ENCODE measurements at regions not wholly inside any gene's neighbourhood (a gene's known extent, or its start where the extent isn't known, plus 50 kb on each side); places are given as distances from the start of the nearest gene placed in this dataset.
A peak's percentile ranks its signal among the peaks of the same experiment; 100 is the strongest.

DNA sequence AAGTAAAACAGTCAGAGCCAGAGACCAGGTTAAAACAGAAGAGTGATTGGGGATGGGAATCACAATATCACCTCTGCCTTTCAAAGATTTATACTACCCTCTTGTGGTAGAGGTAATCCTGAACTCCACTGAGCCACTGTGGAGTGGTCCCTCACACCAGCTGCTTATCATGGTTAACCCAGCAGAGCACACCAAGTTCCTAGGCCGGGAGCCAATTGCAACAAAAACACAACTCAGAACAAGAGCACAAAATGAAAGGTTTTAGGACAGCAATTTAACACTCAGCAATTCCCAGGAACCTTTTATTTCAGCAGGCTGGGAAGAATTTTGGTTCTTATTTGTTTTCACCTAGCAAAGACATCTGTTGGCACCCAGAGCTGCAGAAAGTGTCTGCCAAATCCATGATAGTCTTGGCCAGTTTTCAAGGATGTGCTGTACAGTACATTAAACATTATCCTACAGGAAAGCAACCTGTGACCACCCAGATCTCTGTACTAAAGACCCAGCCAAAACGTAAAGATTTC lies 220.5 kb upstream of the ATXN7L3B start:
- Histone ChIP-seq H3K4me1 (ENCODE audit: control insufficient read depth, insufficient read depth, low read length) (no peaks in the 10 kb centered on the region), H3K27ac (ENCODE audit: low read length) (no peak overlapping the region), H3K4me3 (ENCODE audit: low read length) (no peak overlapping the region), H3K9me3 (ENCODE audit: control insufficient read depth, insufficient read depth, low read length) (no peaks in the 10 kb centered on the region), H3K36me3 (ENCODE audit: control insufficient read depth, insufficient read depth, low read length) (no peaks in the 10 kb centered on the region), H3K27me3 (ENCODE audit: control insufficient read depth, insufficient read depth, low read length) (no peaks in the 10 kb centered on the region)
- no CpG with 5 or more reads among the region's 2 CpGs for WGBS (ENCODE audit: insufficient coverage, insufficient read length)
- peak; percentile 18 for DNase-seq (ENCODE audit: low read depth, low spot score)

DNA sequence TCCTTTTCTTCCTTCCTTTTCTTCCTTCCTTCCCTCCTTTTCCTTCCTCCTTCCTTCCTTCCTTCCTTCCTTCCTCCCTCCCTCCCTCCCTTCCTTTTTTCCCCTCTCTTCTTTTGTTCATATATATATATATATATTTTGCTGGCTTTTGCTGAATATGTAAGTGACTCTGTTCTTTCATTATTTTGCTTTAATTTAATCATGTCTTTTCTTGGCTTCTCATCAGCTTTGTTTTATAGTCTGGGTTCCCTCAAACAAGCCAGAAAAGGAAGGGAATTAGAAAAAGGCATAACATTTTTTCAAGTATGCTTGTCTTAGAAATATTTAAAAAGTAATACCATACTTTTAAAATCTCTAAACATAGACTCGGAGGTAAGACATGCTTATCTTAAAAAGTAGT lies 219.9 kb upstream of the ATXN7L3B start:
- no peaks in the 10 kb centered on the region for H3K36me3 ChIP-seq (ENCODE audit: control insufficient read depth, insufficient read depth, low read length)
- no peaks in the 10 kb centered on the region for H3K27me3 ChIP-seq (ENCODE audit: control insufficient read depth, insufficient read depth, low read length)
- no peak overlapping the region for H3K4me3 ChIP-seq (ENCODE audit: low read length)
- DNase-seq (ENCODE audit: low read depth, low spot score), result no peak
- H3K4me1 ChIP-seq (ENCODE audit: control insufficient read depth, insufficient read depth, low read length), result no peaks in the 10 kb centered on the region
- no CpG with 5 or more reads among the region's 1 CpG for WGBS (ENCODE audit: insufficient coverage, insufficient read length)
- no peaks in the 10 kb centered on the region for H3K9me3 ChIP-seq (ENCODE audit: control insufficient read depth, insufficient read depth, low read length)
- no peak overlapping the region for H3K27ac ChIP-seq (ENCODE audit: low read length)

DNA sequence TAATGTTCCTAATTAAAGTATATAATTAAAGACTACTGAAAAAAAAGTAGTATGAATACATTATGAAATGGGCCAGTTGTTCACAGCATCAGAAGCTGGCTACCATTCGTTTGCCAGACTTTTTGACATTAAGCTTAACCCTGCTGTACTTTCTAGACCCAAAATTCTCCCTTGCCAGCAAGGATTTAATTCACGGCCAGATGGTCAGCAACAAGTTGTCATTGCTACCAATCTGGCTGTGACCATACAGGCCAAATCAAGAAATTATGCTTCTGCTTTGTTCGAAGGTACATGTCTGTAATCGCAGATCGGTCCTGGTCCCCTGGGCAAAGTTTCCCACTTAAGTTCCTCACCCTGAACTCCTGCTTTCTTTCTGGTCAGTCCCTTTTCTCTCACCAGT lies 217.7 kb upstream of the ATXN7L3B start:
- no CpG with 5 or more reads among the region's 5 CpGs for WGBS (ENCODE audit: insufficient coverage, insufficient read length)
- no peaks in the 10 kb centered on the region for H3K27me3 ChIP-seq (ENCODE audit: control insufficient read depth, insufficient read depth, low read length)
- H3K9me3 ChIP-seq (ENCODE audit: control insufficient read depth, insufficient read depth, low read length), result no peaks in the 10 kb centered on the region
- H3K27ac ChIP-seq (ENCODE audit: low read length), result no peak overlapping the region
- no peaks in the 10 kb centered on the region for H3K36me3 ChIP-seq (ENCODE audit: control insufficient read depth, insufficient read depth, low read length)
- DNase-seq (ENCODE audit: low read depth, low spot score), result no peak
- no peaks in the 10 kb centered on the region for H3K4me1 ChIP-seq (ENCODE audit: control insufficient read depth, insufficient read depth, low read length)
- no peak overlapping the region for H3K4me3 ChIP-seq (ENCODE audit: low read length)

DNA sequence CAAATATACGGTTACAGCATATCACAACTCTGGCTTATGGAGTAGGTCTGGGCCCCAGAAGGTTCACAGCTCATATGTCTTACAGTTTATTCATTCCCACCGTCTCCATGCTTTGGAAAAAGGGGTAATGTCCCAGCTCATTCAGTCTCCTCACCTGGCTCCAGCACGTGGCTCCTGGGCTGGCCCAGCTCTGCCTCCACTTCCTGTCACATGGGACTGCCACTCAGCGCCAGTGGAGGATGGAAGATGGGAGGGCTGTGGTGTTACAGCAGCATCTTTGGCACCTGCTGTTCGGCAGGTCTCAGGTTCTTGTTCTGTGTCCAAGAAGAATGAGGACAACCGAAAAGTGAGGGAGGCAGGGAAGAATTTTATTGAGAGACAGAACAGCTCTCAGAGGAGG lies 216.3 kb upstream of the ATXN7L3B start:
- Histone ChIP-seq H3K27me3 (ENCODE audit: control insufficient read depth, insufficient read depth, low read length) (no peaks in the 10 kb centered on the region), H3K36me3 (ENCODE audit: control insufficient read depth, insufficient read depth, low read length) (no peaks in the 10 kb centered on the region), H3K4me3 (ENCODE audit: low read length) (no peak overlapping the region), H3K4me1 (ENCODE audit: control insufficient read depth, insufficient read depth, low read length) (no peaks in the 10 kb centered on the region), H3K9me3 (ENCODE audit: control insufficient read depth, insufficient read depth, low read length) (no peaks in the 10 kb centered on the region), H3K27ac (ENCODE audit: low read length) (no peak overlapping the region)
- DNase-seq (ENCODE audit: low read depth, low spot score), result no peak
- no CpG with 5 or more reads among the region's 6 CpGs for WGBS (ENCODE audit: insufficient coverage, insufficient read length)

DNA sequence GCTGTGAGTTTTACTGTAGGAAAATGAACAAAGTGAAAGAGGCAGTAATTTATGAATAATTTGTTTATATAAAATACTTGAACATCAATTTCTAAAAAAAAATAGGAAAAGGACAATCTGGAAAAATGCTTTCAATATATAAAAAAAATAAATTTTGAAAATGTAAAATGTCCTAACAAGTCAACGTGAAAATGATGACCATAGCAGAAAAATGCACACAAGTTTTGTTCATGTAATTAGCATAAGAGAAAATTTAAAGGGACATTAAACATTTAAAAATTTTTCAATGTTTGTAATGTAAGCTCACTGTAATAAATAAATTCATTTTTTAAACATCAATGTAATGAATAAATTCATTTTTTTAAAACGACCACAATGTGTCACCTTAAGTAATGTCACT lies 214.8 kb upstream of the ATXN7L3B start:
- no peak overlapping the region for H3K27ac ChIP-seq (ENCODE audit: low read length)
- no peaks in the 10 kb centered on the region for H3K4me1 ChIP-seq (ENCODE audit: control insufficient read depth, insufficient read depth, low read length)
- no peaks in the 10 kb centered on the region for H3K36me3 ChIP-seq (ENCODE audit: control insufficient read depth, insufficient read depth, low read length)
- H3K4me3 ChIP-seq (ENCODE audit: low read length), result no peak overlapping the region
- H3K9me3 ChIP-seq (ENCODE audit: control insufficient read depth, insufficient read depth, low read length), result no peaks in the 10 kb centered on the region
- H3K27me3 ChIP-seq (ENCODE audit: control insufficient read depth, insufficient read depth, low read length), result no peaks in the 10 kb centered on the region
- no peak for DNase-seq (ENCODE audit: low read depth, low spot score)
- WGBS (ENCODE audit: insufficient coverage, insufficient read length), result no CpG with 5 or more reads among the region's 2 CpGs

DNA sequence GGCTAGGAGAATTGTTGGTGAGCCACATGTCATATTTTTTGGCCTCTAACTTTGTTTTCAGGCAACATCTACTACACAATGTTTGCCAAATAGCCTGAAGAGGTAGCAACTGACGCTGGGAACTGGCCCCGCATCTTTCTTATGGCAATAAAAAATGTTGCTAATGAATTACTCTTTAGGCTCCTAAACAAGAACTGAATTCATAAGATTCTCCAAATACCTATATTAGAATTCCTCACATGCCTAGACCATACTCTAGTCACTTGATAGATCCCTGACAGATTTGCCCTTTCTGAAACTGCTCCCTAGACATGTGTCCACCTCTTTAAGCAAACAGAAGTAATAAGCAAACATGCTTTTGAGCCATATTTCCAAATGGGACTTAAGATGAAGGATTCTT lies 209.0 kb upstream of the ATXN7L3B start:
- H3K27ac ChIP-seq (ENCODE audit: low read length), result no peak overlapping the region

DNA sequence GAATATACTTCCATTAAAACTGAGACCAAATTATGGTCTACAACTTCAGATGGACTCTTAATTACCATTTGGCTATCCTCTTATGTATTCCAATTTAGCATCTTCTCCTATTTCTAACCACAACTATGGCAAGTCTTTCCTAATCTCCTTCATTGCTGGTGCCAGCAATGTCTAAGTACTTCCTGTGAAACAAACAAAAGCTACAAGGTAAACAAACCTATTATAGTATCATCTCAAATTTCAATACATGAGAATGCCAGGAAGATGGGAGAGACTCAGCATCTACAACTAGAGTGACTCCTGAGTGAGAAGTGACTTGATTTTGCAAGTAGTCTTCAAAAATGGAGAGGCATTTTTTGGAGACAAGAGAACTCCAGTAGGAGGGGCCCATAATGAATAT lies 202.9 kb upstream of the ATXN7L3B start:
- Histone ChIP-seq H3K27ac (ENCODE audit: low read length) (no peak overlapping the region), H3K4me1 (ENCODE audit: control insufficient read depth, insufficient read depth, low read length) (no peaks in the 10 kb centered on the region)
- no peak for DNase-seq (ENCODE audit: low read depth, low spot score)

More for the DNA sequence above, 209.0 kb upstream of the ATXN7L3B start:
- WGBS (ENCODE audit: insufficient coverage, insufficient read length), result no CpG with 5 or more reads among the region's 2 CpGs
- no peak overlapping the region for H3K4me3 ChIP-seq (ENCODE audit: low read length)
- no peaks in the 10 kb centered on the region for H3K27me3 ChIP-seq (ENCODE audit: control insufficient read depth, insufficient read depth, low read length)
- no peaks in the 10 kb centered on the region for H3K36me3 ChIP-seq (ENCODE audit: control insufficient read depth, insufficient read depth, low read length)
- DNase-seq (ENCODE audit: low read depth, low spot score), result no peak
- H3K4me1 ChIP-seq (ENCODE audit: control insufficient read depth, insufficient read depth, low read length), result peaks cover 1% of the 10 kb centered on the region; the same call in 1 of the 2 replicates
- no peaks in the 10 kb centered on the region for H3K9me3 ChIP-seq (ENCODE audit: control insufficient read depth, insufficient read depth, low read length)

DNA sequence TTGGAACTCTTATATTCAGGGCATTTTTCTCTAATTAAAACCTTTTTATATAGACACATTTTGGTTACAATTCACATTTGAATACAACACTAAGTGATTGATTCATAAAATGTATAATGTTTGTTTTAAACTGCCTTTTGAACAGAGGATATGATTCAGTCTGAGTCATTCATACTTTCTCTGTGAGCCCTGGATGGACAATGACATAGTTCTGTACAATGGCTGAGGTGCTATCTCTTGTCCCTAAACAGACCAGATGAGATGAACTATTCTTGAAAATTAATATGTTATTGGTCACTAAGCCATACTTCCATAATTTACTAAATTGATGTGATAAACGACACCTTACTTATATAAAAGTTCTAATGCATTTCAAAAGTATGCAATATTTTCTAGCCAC lies 199.7 kb upstream of the ATXN7L3B start:
- DNase-seq (ENCODE audit: low read depth, low spot score), result no peak
- H3K27me3 ChIP-seq (ENCODE audit: control insufficient read depth, insufficient read depth, low read length), result no peaks in the 10 kb centered on the region
- no CpG with 5 or more reads among the region's 1 CpG for WGBS (ENCODE audit: insufficient coverage, insufficient read length)
- H3K36me3 ChIP-seq (ENCODE audit: control insufficient read depth, insufficient read depth, low read length), result no peaks in the 10 kb centered on the region
- no peak overlapping the region for H3K4me3 ChIP-seq (ENCODE audit: low read length)
- H3K4me1 ChIP-seq (ENCODE audit: control insufficient read depth, insufficient read depth, low read length), result no peaks in the 10 kb centered on the region
- H3K9me3 ChIP-seq (ENCODE audit: control insufficient read depth, insufficient read depth, low read length), result no peaks in the 10 kb centered on the region
- no peak overlapping the region for H3K27ac ChIP-seq (ENCODE audit: low read length)

More for the DNA sequence above, 202.9 kb upstream of the ATXN7L3B start:
- no peaks in the 10 kb centered on the region for H3K27me3 ChIP-seq (ENCODE audit: control insufficient read depth, insufficient read depth, low read length)
- no peaks in the 10 kb centered on the region for H3K9me3 ChIP-seq (ENCODE audit: control insufficient read depth, insufficient read depth, low read length)
- no peaks in the 10 kb centered on the region for H3K36me3 ChIP-seq (ENCODE audit: control insufficient read depth, insufficient read depth, low read length)
- H3K4me3 ChIP-seq (ENCODE audit: low read length), result no peak overlapping the region

DNA sequence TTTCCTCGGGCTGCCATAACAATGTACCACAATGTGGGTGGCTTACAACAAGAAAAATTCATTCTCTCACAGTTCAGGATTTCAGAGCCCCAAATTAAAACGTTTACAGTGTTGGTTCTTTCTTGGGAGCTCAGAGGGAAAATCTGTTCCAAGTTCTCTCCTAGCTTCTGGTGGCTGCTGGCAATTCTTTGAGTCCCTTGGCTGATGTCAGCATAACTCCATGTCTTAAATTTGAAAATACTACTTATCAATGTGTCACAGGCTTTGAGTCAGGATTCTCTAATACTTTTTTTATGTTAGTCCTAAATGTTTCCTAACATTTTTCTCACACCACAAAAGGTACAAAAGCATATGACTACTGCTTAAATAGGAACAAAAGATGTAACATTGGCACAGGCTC lies 198.4 kb upstream of the ATXN7L3B start:
- no CpG with 5 or more reads among the region's 2 CpGs for whole genome bisulfite sequencing (ENCODE audit: insufficient coverage, insufficient read length)
- Histone ChIP-seq H3K36me3 (ENCODE audit: control insufficient read depth, insufficient read depth, low read length) (no peaks in the 10 kb centered on the region), H3K4me3 (ENCODE audit: low read length) (no peak overlapping the region), H3K9me3 (ENCODE audit: control insufficient read depth, insufficient read depth, low read length) (no peaks in the 10 kb centered on the region), H3K4me1 (ENCODE audit: control insufficient read depth, insufficient read depth, low read length) (no peaks in the 10 kb centered on the region), H3K27ac (ENCODE audit: low read length) (no peak overlapping the region), H3K27me3 (ENCODE audit: control insufficient read depth, insufficient read depth, low read length) (no peaks in the 10 kb centered on the region)
- DNase-seq (ENCODE audit: low read depth, low spot score), result no peak

DNA sequence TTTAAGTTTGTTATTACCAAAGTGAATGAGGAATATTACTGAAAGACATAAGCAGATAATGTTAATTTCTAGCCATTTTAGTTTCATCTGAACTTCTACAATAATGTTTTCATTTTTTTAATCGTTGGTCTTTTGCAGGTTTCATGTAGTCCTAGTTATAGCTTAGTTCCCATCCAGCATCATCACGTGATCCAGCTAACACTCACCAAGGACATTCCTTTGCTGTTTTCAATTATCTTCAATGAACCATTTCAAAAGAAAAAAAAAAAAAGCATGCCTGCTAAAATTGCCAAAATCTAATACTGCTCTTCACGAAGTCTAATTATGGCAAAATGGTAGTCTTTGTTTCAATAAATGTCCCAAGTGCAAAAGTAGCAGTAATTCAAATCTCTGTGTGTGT lies 187.7 kb upstream of the ATXN7L3B start:
- Histone ChIP-seq H3K36me3 (ENCODE audit: control insufficient read depth, insufficient read depth, low read length) (no peaks in the 10 kb centered on the region), H3K27ac (ENCODE audit: low read length) (no peak overlapping the region), H3K27me3 (ENCODE audit: control insufficient read depth, insufficient read depth, low read length) (no peaks in the 10 kb centered on the region), H3K9me3 (ENCODE audit: control insufficient read depth, insufficient read depth, low read length) (no peaks in the 10 kb centered on the region), H3K4me3 (ENCODE audit: low read length) (no peak overlapping the region), H3K4me1 (ENCODE audit: control insufficient read depth, insufficient read depth, low read length) (no peaks in the 10 kb centered on the region)
- no CpG with 5 or more reads among the region's 3 CpGs for WGBS (ENCODE audit: insufficient coverage, insufficient read length)
- DNase-seq (ENCODE audit: low read depth, low spot score), result no peak

DNA sequence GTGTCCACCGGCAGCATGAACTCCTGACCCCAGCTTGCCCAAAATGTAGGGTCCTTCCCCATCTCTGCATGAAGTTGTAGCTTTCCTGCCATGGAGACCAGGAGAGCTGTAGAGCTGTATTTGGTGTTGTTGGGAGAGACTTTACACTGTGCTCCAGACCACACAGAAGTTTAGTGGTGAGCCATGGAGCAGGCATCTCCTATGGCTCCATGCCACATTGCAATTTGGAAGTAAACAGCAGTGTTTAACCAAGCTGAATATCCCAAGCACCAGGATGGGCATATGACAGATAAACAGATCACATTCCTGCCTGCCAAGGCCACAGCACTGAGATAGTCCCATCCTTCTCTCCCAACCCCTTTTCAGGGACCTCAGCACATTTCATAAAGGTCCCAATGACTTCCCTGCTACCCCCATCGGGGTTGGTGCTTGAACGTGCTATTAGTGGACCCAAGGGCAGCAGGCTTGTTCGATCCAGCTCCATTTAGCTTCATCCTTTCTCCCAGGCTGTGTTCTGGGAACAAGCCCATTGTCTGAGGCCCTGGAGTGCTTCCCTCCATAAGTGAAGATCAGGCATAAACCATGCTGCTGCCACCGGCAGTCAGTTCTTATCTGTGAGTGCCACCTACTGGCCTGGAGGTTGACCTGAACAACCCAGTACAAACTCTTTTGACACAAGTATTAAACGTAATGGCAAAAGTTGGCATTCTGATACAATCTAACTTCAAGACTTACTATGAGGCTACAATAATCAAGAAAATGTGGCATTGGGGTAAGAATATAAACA lies 172.3 kb upstream of the ATXN7L3B start:
- DNase-seq (ENCODE audit: low read depth, low spot score), result peak; percentile 27

More for the DNA sequence above, 172.3 kb upstream of the ATXN7L3B start:
- no CpG with 5 or more reads among the region's 6 CpGs for WGBS (ENCODE audit: insufficient coverage, insufficient read length)
- Histone ChIP-seq H3K4me3 (ENCODE audit: low read length) (no peak overlapping the region), H3K27me3 (ENCODE audit: control insufficient read depth, insufficient read depth, low read length) (no peaks in the 10 kb centered on the region), H3K36me3 (ENCODE audit: control insufficient read depth, insufficient read depth, low read length) (no peaks in the 10 kb centered on the region), H3K27ac (ENCODE audit: low read length) (no peak overlapping the region), H3K9me3 (ENCODE audit: control insufficient read depth, insufficient read depth, low read length) (no peaks in the 10 kb centered on the region), H3K4me1 (ENCODE audit: control insufficient read depth, insufficient read depth, low read length) (no peaks in the 10 kb centered on the region)

Measured in iPS DF 6.9 (cell line).